SK-MEL-5 (cell line): ENCODE measurements at regions not wholly inside any gene's neighbourhood (a gene's known extent, or its start where the extent isn't known, plus 50 kb on each side); places are given as distances from the start of the nearest gene placed in this dataset.
"Not testable (repeated sequence)": the region's sequence is repeated elsewhere in the genome, so short reads cannot be mapped to it uniquely, and the experiment has no call there.

Experiments used
- DNase-seq: peaks from one replicate; pipeline ENCODE4 v3.0.0-alpha.2; 2016; ENCODE audit warnings: low read depth, low spot score
- in situ Hi-C: cut with HindIII; loops from 2 replicates; pipeline ENCODE4 v1.10.0; 2016; ENCODE audit warnings: low sequenced_read_pairs, high pct_unique_total_duplicates, low pct_unique_long_range_greater_than_20kb

DNA sequence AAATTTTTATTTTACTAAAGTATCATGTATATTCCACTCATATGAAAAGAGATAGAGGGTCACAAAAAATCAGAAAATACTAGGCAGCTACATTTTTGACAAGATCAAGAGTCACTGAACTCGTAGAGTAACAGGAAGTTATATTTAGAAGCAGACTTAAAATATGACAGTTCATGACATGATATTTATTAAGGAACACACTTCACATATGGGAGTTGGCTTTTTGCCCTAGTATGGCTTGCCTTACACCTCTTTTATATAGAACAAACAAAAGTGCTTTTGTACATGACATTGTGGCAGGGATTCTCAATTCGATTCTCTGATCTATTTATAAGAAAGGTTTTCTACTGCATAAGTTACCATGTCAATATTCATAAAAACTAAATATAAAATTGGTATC, 80.1 kb upstream of the GBE1 start:
- in situ Hi-C loops, result no loop called here
- DNase-seq, result no peak

- no peak for DNase-seq
- in situ Hi-C loops, result no loop called here
Measured at GRCh38 chr3:81839504-81840094, 78.2 kb upstream of the GBE1 start.

DNA sequence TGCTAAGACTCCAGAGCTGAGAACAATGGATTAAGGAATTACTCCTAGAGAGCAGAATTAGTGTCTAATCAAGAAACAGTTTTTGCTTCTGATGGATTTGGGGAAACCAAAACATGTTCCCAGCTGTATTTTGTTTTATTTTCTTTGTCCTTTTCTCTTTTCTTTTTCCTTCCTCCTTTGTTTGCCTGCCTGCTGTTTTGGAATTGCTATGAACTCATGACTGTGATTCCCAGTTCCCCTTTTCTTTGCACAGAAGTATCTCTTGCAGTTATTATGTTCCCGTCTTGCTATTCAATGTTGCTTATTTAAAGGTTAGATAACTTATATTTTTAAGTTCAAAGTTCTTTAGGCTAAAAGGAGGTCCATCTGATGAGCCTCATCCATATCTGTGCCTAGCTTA, 77.0 kb upstream of the GBE1 start:
- DNase-seq, result no peak
- in situ Hi-C loops, result no loop called here

DNA sequence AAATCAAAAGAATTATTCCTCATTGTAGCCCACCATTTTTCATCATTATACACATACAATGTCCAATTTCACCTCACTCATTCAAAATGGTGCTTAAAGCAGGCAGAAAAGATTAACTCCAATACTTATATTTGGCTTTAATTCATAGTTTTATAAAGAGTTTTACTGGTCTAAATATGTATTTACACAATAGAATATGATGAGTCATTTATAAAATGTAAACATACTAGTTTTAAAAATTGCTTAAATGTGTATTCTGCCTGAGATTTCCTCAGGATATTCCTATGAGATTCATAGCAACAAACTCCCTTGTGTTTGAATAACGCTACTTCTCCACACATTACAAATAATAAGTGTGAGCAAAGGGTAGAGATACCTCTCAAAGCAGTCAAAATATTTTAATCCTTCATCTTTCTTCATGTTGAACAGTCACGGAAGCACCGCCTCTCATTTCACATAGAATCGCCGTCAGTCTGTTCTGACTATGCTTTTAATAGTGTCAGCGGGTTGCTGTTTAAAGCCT, 75.7 kb upstream of the GBE1 start:
- in situ Hi-C loops, result no loop called here
- DNase-seq, result no peak

- in situ Hi-C loops, result no loop called here
- DNase-seq, result no peak
Measured at GRCh38 chr3:81829937-81830336, 68.5 kb upstream of the GBE1 start.

- in situ Hi-C loops, result not testable (repeated sequence)
Measured at GRCh38 chr3:81829272-81829671, 67.8 kb upstream of the GBE1 start.

GRCh38 chr3:81823882-81824395, 62.5 kb upstream of the GBE1 start:
- in situ Hi-C loops, result no loop called here
- DNase-seq, result no peak

More at GRCh38 chr3:81829272-81829671, 67.8 kb upstream of the GBE1 start:
- not testable (repeated sequence) for DNase-seq

DNA sequence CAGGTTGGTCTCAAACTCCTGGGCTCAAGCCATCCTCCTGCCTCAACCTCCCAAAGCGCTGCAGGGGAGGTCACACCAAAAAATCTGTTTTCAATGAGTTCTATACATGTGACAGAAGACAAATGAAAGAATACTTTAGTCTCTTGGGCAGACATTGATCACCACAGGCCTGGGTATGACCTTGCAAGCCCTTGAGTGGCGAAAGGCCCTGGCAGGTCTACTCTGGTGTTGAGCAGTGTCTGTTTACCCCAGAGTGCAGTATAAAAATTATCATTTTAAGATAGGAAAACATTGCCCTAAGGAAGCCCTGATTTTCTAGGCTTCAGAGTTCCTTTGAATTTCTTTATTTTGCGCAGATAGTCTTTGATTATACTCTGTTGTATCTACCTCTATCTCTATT, 61.6 kb upstream of the GBE1 start:
- DNase-seq, result no peak
- in situ Hi-C loops, result no loop called here

- in situ Hi-C loops, result no loop called here
- DNase-seq, result no peak
Measured at GRCh38 chr3:81816473-81817250, 55.2 kb upstream of the GBE1 start.

GRCh38 chr3:81812098-81812497, 50.7 kb upstream of the GBE1 start:
- in situ Hi-C loops, DNase-seq: not testable (repeated sequence)
